Suprapubic skin (tissue), 4 donors: ENCODE measurements at regions not wholly inside any gene's neighbourhood (a gene's known extent, or its start where the extent isn't known, plus 50 kb on each side); places are given as distances from the start of the nearest gene placed in this dataset.
A peak's percentile ranks its signal among the peaks of the same experiment; 100 is the strongest.

Experiments used
- DNase-seq, 2 donors: peaks; one replicate each; pipeline ENCODE4 v3.0.0-alpha.2; 2019; ENCODE audit warnings: low spot score in 2 of 2
- H3K27ac ChIP-seq: fragments of 200-600 bp; sonication (generic); one replicate; pipeline ENCODE4 v1.5.1; 2019
- H3K27me3 ChIP-seq: fragments of 200-600 bp; sonication (generic); one replicate; pipeline ENCODE4 v1.5.1; 2019
- H3K36me3 ChIP-seq: fragments of 200-600 bp; sonication (generic); one replicate; pipeline ENCODE4 v1.5.1; 2019
- H3K4me1 ChIP-seq: fragments of 200-600 bp; sonication (generic); one replicate; pipeline ENCODE4 v1.5.1; 2019
- H3K4me3 ChIP-seq: fragments of 200-600 bp; sonication (generic); one replicate; pipeline ENCODE4 v1.5.1; 2019; ENCODE audit warnings: mild to moderate bottlenecking
- H3K9me3 ChIP-seq: fragments of 200-600 bp; sonication (generic); one replicate; pipeline ENCODE4 v1.5.1; 2019
- CTCF ChIP-seq, 2 donors: fragments of 200-600 bp in 1 of 2; fragments of 450-650 bp in 1 of 2; sonication (generic) in 1 of 2; IDR thresholded peaks; one replicate each; pipeline ENCODE4 v1.5.1; 2016 to 2019; ENCODE audit warnings: antibody characterized with exemption in 2 of 2, mild to moderate bottlenecking in 1 of 2, moderate library complexity in 1 of 2
- EP300 ChIP-seq: sonication (generic); formaldehyde crosslinking; IDR thresholded peaks from one replicate; pipeline ENCODE4 v1.6.1; 2017; ENCODE audit warnings: antibody characterized with exemption
- POLR2A ChIP-seq, 2 donors: fragments of 450-650 bp; IDR thresholded peaks; one replicate each; pipeline ENCODE4 v1.6.1; 2017; ENCODE audit warnings: antibody characterized with exemption in 2 of 2, mild to moderate bottlenecking in 2 of 2, moderate library complexity in 2 of 2
- POLR2AphosphoS5 ChIP-seq, 3 donors: sonication (generic); formaldehyde crosslinking; IDR thresholded peaks; one replicate each; pipeline ENCODE4 v1.6.1; 2017; ENCODE audit warnings: antibody characterized with exemption in 3 of 3
- WGBS: methylation state at CpG from one replicate; pipeline ENCODE4 v1.1.5; 2018; 5-methylcytosine and 5-hydroxymethylcytosine counted together

GRCh38 chr15:77544162-77544561 is 88.5 kb downstream of the LINGO1 start:
- DNase-seq, result no peak
- no peak overlapping the region for H3K27ac ChIP-seq
- H3K36me3 ChIP-seq, result no peaks in the 10 kb centered on the region

GRCh38 chr15:77543159-77543882 is 89.4 kb downstream of the LINGO1 start:
- WGBS, result 9% methylated on average over 13 of the region's 32 CpGs
- no peaks in the 10 kb centered on the region for H3K9me3 ChIP-seq
- peak; percentile 89 to 92 for DNase-seq
- no peak overlapping the region for H3K27ac ChIP-seq
- peak overlapping the region; percentile 42 for H3K4me3 ChIP-seq
- no peaks in the 10 kb centered on the region for H3K36me3 ChIP-seq
- peaks cover 41% of the 10 kb centered on the region for H3K4me1 ChIP-seq
- no peak for TF ChIP-seq EP300
- no peak for TF ChIP-seq POLR2AphosphoS5 (IDR thresholded peaks at IDR 0.05)
- peak; percentile 91 to 95 for TF ChIP-seq CTCF (IDR thresholded peaks at IDR 0.05)
- H3K27me3 ChIP-seq, result no peaks in the 10 kb centered on the region

More at GRCh38 chr15:77544162-77544561, 88.5 kb downstream of the LINGO1 start:
- Histone ChIP-seq H3K4me1 (peaks cover 36% of the 10 kb centered on the region), H3K27me3 (no peaks in the 10 kb centered on the region), H3K4me3 (no peak overlapping the region), H3K9me3 (no peaks in the 10 kb centered on the region)
- 84% methylated on average over 6 of the region's 8 CpGs for WGBS
- TF ChIP-seq EP300, result no peak
- no peak for TF ChIP-seq POLR2AphosphoS5 (IDR thresholded peaks at IDR 0.05)
- TF ChIP-seq CTCF (IDR thresholded peaks at IDR 0.05), result no peak
- TF ChIP-seq POLR2A (IDR thresholded peaks at IDR 0.05), result no peak

DNA sequence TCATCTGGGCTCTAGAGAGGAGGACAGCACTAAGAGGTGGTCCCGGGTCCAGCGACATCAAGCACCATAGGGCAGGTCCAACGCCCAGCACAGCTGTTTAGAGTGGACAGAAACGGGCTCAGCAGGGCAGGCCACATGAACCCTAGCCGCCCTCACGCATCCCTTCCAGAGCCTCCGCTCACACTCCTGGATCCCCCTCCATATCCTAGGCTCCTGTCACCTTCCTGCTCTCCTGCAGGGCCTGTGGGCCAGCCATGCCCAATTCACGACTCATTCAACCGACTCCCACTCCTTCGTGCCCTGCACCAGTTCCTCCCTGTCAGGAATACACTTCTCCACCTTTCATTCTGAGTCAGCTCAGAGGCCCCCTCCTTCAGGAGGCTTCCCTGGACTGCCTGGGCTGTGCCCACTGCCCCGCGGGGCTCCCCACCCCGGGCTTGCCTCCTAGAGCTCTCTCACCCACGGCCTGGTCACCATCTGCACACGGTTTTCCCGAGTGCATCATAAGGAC is 90.2 kb downstream of the LINGO1 start:
- no peaks in the 10 kb centered on the region for H3K9me3 ChIP-seq
- no peak overlapping the region for H3K27ac ChIP-seq
- H3K4me1 ChIP-seq, result peaks cover 48% of the 10 kb centered on the region
- H3K36me3 ChIP-seq, result no peaks in the 10 kb centered on the region
- peak overlapping the region; percentile 42 for H3K4me3 ChIP-seq
- TF ChIP-seq EP300 (no peak), CTCF (IDR thresholded peaks at IDR 0.05) (no peak), POLR2A (IDR thresholded peaks at IDR 0.05) (no peak), POLR2AphosphoS5 (IDR thresholded peaks at IDR 0.05) (no peak)
- no peak for DNase-seq
- H3K27me3 ChIP-seq, result no peaks in the 10 kb centered on the region
- 83% methylated on average over 16 of the region's 16 CpGs for WGBS

DNA sequence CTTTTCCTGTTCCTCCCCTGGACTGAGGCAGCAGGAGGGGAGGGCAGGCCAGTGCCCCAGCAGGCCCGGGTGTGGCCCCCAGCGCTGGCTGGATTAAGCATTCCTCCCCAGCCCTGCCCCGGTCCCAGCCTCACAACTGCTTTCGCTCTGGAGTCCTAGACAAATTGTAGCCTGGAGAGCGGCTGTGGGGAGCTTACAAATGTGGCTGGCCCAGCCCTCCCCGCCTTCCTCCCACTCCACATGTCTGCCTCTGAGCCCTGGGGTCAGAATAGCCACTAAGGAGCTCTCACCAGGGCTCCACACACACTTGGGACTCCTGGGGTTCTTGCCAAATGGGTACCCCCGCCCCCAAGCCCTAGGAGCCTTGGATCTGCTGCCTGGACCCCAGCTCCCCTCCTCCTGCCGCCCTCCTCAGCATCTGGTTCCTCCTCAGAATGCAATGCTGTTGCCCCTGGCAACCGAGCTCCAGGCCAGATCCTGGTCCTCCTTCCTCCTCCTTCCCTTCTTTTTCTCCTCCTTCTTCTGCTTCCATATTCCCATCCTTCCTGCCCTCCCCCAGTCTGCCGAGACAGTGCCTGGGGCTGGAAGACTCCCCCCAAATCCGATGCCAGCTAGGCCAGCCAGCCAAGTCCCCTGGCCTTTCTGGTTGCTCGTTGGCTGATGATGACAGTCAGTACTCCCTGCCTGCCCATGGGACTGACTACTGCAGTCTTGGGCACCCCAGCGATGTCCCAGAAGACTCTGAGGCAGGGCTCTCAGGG is 91.1 kb downstream of the LINGO1 start:
- Histone ChIP-seq H3K27ac (no peak overlapping the region), H3K4me1 (peaks cover 49% of the 10 kb centered on the region)
- no peak for DNase-seq

More for the DNA sequence above, 91.1 kb downstream of the LINGO1 start:
- Histone ChIP-seq H3K9me3 (no peaks in the 10 kb centered on the region), H3K36me3 (no peaks in the 10 kb centered on the region), H3K4me3 (no peak overlapping the region), H3K27me3 (no peaks in the 10 kb centered on the region)
- TF ChIP-seq POLR2A (IDR thresholded peaks at IDR 0.05), result no peak
- no peak for TF ChIP-seq EP300
- no peak for TF ChIP-seq CTCF (IDR thresholded peaks at IDR 0.05)
- TF ChIP-seq POLR2AphosphoS5 (IDR thresholded peaks at IDR 0.05), result no peak
- WGBS, result 26% methylated on average over 12 of the region's 13 CpGs
